Suprapubic skin (tissue), 4 donors: ENCODE measurements at regions not wholly inside any gene's neighbourhood (a gene's known extent, or its start where the extent isn't known, plus 50 kb on each side); places are given as distances from the start of the nearest gene placed in this dataset.

Source experiments
- DNase-seq, 2 donors: peaks; one replicate each; pipeline ENCODE4 v3.0.0-alpha.2; 2019; ENCODE audit warnings: low spot score in 2 of 2
- H3K27ac ChIP-seq: fragments of 200-600 bp; sonication (generic); one replicate; pipeline ENCODE4 v1.5.1; 2019
- H3K27me3 ChIP-seq: fragments of 200-600 bp; sonication (generic); one replicate; pipeline ENCODE4 v1.5.1; 2019
- H3K36me3 ChIP-seq: fragments of 200-600 bp; sonication (generic); one replicate; pipeline ENCODE4 v1.5.1; 2019
- H3K4me1 ChIP-seq: fragments of 200-600 bp; sonication (generic); one replicate; pipeline ENCODE4 v1.5.1; 2019
- H3K4me3 ChIP-seq: fragments of 200-600 bp; sonication (generic); one replicate; pipeline ENCODE4 v1.5.1; 2019; ENCODE audit warnings: mild to moderate bottlenecking
- H3K9me3 ChIP-seq: fragments of 200-600 bp; sonication (generic); one replicate; pipeline ENCODE4 v1.5.1; 2019
- CTCF ChIP-seq, 2 donors: fragments of 200-600 bp in 1 of 2; fragments of 450-650 bp in 1 of 2; sonication (generic) in 1 of 2; IDR thresholded peaks; one replicate each; pipeline ENCODE4 v1.5.1; 2016 to 2019; ENCODE audit warnings: antibody characterized with exemption in 2 of 2, mild to moderate bottlenecking in 1 of 2, moderate library complexity in 1 of 2
- EP300 ChIP-seq: sonication (generic); formaldehyde crosslinking; IDR thresholded peaks from one replicate; pipeline ENCODE4 v1.6.1; 2017; ENCODE audit warnings: antibody characterized with exemption
- POLR2A ChIP-seq, 2 donors: fragments of 450-650 bp; IDR thresholded peaks; one replicate each; pipeline ENCODE4 v1.6.1; 2017; ENCODE audit warnings: antibody characterized with exemption in 2 of 2, mild to moderate bottlenecking in 2 of 2, moderate library complexity in 2 of 2
- POLR2AphosphoS5 ChIP-seq, 3 donors: sonication (generic); formaldehyde crosslinking; IDR thresholded peaks; one replicate each; pipeline ENCODE4 v1.6.1; 2017; ENCODE audit warnings: antibody characterized with exemption in 3 of 3
- WGBS: methylation state at CpG from one replicate; pipeline ENCODE4 v1.1.5; 2018; 5-methylcytosine and 5-hydroxymethylcytosine counted together

- DNase-seq = no peak
Observed at GRCh38 chr6:4670290-4670689, 105.9 kb upstream of the CDYL start.

GRCh38 chr6:4668271-4669179 lies 107.7 kb upstream of the CDYL start:
- WGBS = 89% methylated on average over 10 of the region's 10 CpGs
- Histone ChIP-seq H3K27me3 (no peaks in the 10 kb centered on the region), H3K4me1 (no peaks in the 10 kb centered on the region), H3K4me3 (no peak overlapping the region), H3K36me3 (no peaks in the 10 kb centered on the region), H3K27ac (no peak overlapping the region), H3K9me3 (no peaks in the 10 kb centered on the region)
- no peak for TF ChIP-seq POLR2A (IDR thresholded peaks at IDR 0.05)
- TF ChIP-seq POLR2AphosphoS5 (IDR thresholded peaks at IDR 0.05) = no peak
- no peak for TF ChIP-seq CTCF (IDR thresholded peaks at IDR 0.05)
- TF ChIP-seq EP300 = no peak
- no peak for DNase-seq

More at GRCh38 chr6:4670290-4670689, 105.9 kb upstream of the CDYL start:
- no peak overlapping the region for H3K27ac ChIP-seq
- no peaks in the 10 kb centered on the region for H3K36me3 ChIP-seq
- H3K4me1 ChIP-seq = no peaks in the 10 kb centered on the region
- TF ChIP-seq POLR2A (IDR thresholded peaks at IDR 0.05) = no peak
- no peak for TF ChIP-seq POLR2AphosphoS5 (IDR thresholded peaks at IDR 0.05)
- no peak for TF ChIP-seq EP300
- H3K9me3 ChIP-seq = no peaks in the 10 kb centered on the region
- WGBS = 91% methylated on average over 10 of the region's 10 CpGs
- H3K4me3 ChIP-seq = no peak overlapping the region
- no peaks in the 10 kb centered on the region for H3K27me3 ChIP-seq

- no peak for DNase-seq
- Histone ChIP-seq H3K4me1 (no peaks in the 10 kb centered on the region), H3K4me3 (no peak overlapping the region), H3K27ac (no peak overlapping the region), H3K36me3 (no peaks in the 10 kb centered on the region), H3K27me3 (no peaks in the 10 kb centered on the region), H3K9me3 (no peaks in the 10 kb centered on the region)
- WGBS = 87% methylated on average over 2 of the region's 2 CpGs
- TF ChIP-seq EP300 = no peak
- no peak for TF ChIP-seq POLR2AphosphoS5 (IDR thresholded peaks at IDR 0.05)
- no peak for TF ChIP-seq CTCF (IDR thresholded peaks at IDR 0.05)
- no peak for TF ChIP-seq POLR2A (IDR thresholded peaks at IDR 0.05)
Observed at GRCh38 chr6:4667591-4667990, 108.6 kb upstream of the CDYL start.

GRCh38 chr6:4666886-4667513 lies 109.2 kb upstream of the CDYL start:
- no peak for DNase-seq
- TF ChIP-seq CTCF (IDR thresholded peaks at IDR 0.05) (no peak), EP300 (no peak), POLR2AphosphoS5 (IDR thresholded peaks at IDR 0.05) (no peak), POLR2A (IDR thresholded peaks at IDR 0.05) (no peak)
- whole genome bisulfite sequencing = 100% methylated on average over 3 of the region's 3 CpGs
- Histone ChIP-seq H3K4me3 (no peak overlapping the region), H3K9me3 (no peaks in the 10 kb centered on the region), H3K4me1 (no peaks in the 10 kb centered on the region), H3K27me3 (no peaks in the 10 kb centered on the region), H3K36me3 (no peaks in the 10 kb centered on the region), H3K27ac (no peak overlapping the region)

- no peaks in the 10 kb centered on the region for H3K27me3 ChIP-seq
- no peak for DNase-seq
Observed at GRCh38 chr6:4665489-4666417, 110.5 kb upstream of the CDYL start.

More at GRCh38 chr6:4665489-4666417, 110.5 kb upstream of the CDYL start:
- Histone ChIP-seq H3K36me3 (no peaks in the 10 kb centered on the region), H3K4me3 (no peak overlapping the region), H3K4me1 (no peaks in the 10 kb centered on the region), H3K27ac (no peak overlapping the region), H3K9me3 (no peaks in the 10 kb centered on the region)
- TF ChIP-seq POLR2AphosphoS5 (IDR thresholded peaks at IDR 0.05) (no peak), POLR2A (IDR thresholded peaks at IDR 0.05) (no peak), CTCF (IDR thresholded peaks at IDR 0.05) (no peak), EP300 (no peak)
- WGBS = 69% methylated on average over 7 of the region's 7 CpGs
